ENCODE measurements at regions not wholly inside any gene's neighbourhood (a gene's known extent, or its start where the extent isn't known, plus 50 kb on each side); places are given as distances from the start of the nearest gene placed in this dataset.

DNA sequence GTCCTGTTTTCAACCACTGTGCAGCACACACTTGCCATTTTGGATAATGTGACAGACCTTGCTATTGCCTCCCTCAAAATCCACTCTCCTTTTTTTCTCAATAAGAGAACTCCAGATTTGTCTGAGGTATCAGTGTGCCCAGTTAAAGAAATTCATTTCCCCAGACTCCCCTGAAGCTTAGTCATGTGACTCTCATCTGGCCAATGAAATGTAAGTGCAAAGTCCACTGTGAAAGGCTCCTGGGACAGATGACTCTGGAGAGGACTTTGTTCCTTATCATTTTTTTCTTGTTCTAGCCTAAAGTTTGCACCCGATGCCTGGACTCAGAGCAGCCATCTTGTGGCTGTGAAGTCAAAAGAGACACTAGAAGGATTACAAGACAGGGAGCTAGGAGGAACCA is 268.6 kb upstream of the LRTM1 start:
- no peaks in the 10 kb centered on the region for H3K36me3 ChIP-seq
- DNase-seq = no peak
- TF ChIP-seq, protein P1, sequence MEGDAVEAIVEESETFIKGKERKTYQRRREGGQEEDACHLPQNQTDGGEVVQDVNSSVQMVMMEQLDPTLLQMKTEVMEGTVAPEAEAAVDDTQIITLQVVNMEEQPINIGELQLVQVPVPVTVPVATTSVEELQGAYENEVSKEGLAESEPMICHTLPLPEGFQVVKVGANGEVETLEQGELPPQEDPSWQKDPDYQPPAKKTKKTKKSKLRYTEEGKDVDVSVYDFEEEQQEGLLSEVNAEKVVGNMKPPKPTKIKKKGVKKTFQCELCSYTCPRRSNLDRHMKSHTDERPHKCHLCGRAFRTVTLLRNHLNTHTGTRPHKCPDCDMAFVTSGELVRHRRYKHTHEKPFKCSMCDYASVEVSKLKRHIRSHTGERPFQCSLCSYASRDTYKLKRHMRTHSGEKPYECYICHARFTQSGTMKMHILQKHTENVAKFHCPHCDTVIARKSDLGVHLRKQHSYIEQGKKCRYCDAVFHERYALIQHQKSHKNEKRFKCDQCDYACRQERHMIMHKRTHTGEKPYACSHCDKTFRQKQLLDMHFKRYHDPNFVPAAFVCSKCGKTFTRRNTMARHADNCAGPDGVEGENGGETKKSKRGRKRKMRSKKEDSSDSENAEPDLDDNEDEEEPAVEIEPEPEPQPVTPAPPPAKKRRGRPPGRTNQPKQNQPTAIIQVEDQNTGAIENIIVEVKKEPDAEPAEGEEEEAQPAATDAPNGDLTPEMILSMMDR (IDR thresholded peaks at IDR 0.05) = no peak
- no peak overlapping the region for H3K9ac ChIP-seq (ENCODE audit: low read depth in 2 of 2, low read length in 2 of 2)
- H3K4me3 ChIP-seq = no peak overlapping the region
- intact Hi-C loops (cut with DNase I) = no loop called here
- H3K4me1 ChIP-seq = no peaks in the 10 kb centered on the region
- no peaks in the 10 kb centered on the region for H3K27me3 ChIP-seq
- no peaks in the 10 kb centered on the region for H3K9me3 ChIP-seq
- no peak overlapping the region for H3K27ac ChIP-seq

DNA sequence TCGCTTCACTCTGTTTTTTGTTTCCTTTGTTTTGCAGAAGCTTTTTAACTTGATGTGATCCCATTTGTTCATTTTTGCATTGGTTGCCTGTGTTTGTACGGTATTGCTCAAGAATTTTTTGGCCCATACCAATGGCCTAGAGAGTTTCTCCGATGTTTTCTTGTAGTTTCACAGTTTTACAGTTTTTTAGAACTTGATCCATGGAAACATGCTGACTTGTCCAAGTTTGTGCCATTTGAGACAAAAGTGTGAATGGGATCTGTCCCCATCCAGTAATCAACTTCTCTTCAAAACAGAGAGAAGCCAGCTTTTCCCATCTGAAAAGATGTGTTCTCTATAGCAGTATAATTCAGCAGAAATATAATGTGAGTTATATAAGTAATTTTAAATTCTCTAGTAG is 266.5 kb upstream of the LRTM1 start:
- Histone ChIP-seq H3K27me3 (no peaks in the 10 kb centered on the region), H3K9me3 (no peaks in the 10 kb centered on the region), H3K4me1 (no peaks in the 10 kb centered on the region), H3K9ac (ENCODE audit: low read depth in 2 of 2, low read length in 2 of 2) (no peak overlapping the region), H3K36me3 (no peaks in the 10 kb centered on the region), H3K4me3 (no peak overlapping the region), H3K27ac (no peak overlapping the region)
- intact Hi-C loops (cut with DNase I) = no loop called here
- DNase-seq = no peak
- TF ChIP-seq, protein P1 (IDR thresholded peaks at IDR 0.05) = no peak

DNA sequence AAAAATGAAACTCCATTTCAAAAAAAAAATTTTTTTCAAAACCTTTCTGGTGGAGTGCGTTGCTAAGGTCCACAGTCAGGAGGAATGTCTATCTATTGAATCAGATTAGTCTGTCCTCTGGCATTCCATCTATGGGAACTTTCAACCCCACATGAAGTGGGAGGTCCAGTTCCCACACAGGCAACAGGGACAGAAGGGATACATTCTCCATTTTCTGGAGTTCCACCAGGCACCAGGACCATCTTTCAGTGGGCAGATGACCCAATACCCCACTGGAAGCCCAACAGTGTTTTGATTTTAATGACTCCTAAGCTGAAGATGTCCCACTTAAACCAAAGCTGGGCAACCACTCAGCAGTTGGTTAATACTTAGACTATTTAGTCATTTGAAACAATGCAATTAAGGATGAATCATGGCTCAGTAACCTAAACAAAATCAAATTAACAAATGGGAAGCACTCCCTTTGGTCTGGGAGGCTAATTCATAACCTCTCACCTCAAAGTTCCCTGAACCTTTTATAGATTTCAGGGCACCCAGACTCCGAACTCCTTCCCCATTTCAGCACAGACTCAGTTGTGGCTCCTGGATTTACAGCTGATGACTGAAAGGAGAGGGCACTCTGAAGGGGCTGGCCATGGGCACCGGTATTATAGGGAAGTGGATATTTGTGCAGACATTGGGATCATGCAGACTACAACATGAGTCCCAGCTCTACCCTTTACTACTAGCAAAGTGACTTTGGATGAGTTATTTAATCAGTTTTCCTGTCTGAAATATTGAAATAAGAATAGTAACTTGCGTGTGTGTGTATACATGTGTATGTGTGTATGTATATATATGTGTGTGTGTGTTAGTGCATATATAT is 264.3 kb upstream of the LRTM1 start:
- H3K36me3 ChIP-seq = no peaks in the 10 kb centered on the region
- H3K27ac ChIP-seq = no peak overlapping the region
- no peaks in the 10 kb centered on the region for H3K9me3 ChIP-seq
- intact Hi-C loops (cut with DNase I) = no loop called here
- TF ChIP-seq, protein P1 (IDR thresholded peaks at IDR 0.05) = no peak
- H3K27me3 ChIP-seq = no peaks in the 10 kb centered on the region
- H3K4me3 ChIP-seq = no peak overlapping the region
- no peak overlapping the region for H3K9ac ChIP-seq (ENCODE audit: low read depth in 2 of 2, low read length in 2 of 2)
- H3K4me1 ChIP-seq = no peaks in the 10 kb centered on the region
- no peak for DNase-seq

DNA sequence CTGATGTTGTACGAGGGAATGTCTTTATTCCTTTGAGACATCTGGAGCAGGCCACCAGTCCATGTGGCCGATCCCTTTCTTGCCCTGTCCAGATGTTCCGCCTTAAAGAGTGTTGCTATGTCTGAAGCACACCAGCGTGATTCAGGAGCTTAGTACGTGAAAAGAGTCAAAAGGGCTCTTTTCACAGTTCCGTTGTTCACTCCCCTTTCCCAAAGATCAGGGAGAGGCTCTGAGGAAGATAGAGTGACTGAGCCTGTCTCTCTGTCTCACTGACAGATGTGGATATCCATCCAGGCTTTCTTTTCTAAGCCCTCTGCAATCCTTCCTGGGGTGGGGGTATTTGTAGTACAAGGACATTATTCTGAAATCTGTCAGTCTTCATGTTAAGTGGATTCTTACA is 262.5 kb upstream of the LRTM1 start:
- no peaks in the 10 kb centered on the region for H3K27me3 ChIP-seq
- H3K36me3 ChIP-seq = no peaks in the 10 kb centered on the region
- no peaks in the 10 kb centered on the region for H3K4me1 ChIP-seq
- TF ChIP-seq, protein P1 (IDR thresholded peaks at IDR 0.05) = no peak
- no peak for DNase-seq
- no peak overlapping the region for H3K27ac ChIP-seq
- intact Hi-C loops (cut with DNase I) = no loop called here
- no peak overlapping the region for H3K9ac ChIP-seq (ENCODE audit: low read depth in 2 of 2, low read length in 2 of 2)
- H3K9me3 ChIP-seq = no peaks in the 10 kb centered on the region
- H3K4me3 ChIP-seq = no peak overlapping the region

DNA sequence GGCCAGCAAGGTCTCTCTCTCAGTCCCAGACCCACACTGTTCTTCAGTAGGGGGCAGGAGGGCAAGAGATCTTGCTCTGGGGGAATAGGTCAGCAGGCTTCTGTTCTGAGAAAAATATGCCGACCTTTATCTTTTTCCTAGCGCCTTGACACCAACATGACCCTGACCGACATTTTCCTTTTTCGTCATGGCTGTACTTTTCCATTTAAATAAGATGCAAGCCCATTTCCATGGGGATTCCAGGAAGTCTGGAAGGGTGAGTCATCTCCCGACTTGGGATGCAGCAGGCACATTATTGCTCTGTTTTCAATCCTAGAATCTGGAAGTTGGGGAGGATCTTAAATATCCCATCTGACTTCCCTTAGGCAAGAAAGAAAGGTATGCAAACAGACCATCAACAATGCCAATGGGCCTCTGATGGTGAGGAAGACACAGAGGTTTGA is 261.5 kb upstream of the LRTM1 start:
- DNase-seq = no peak
- Histone ChIP-seq H3K27ac (no peak overlapping the region), H3K4me3 (no peak overlapping the region), H3K4me1 (no peaks in the 10 kb centered on the region), H3K27me3 (no peaks in the 10 kb centered on the region), H3K9me3 (no peaks in the 10 kb centered on the region), H3K9ac (ENCODE audit: low read depth in 2 of 2, low read length in 2 of 2) (no peak overlapping the region), H3K36me3 (no peaks in the 10 kb centered on the region)
- intact Hi-C loops (cut with DNase I) = loop anchor here (10.0 kb wide), 1 partner anchor 335 kb away; no protein-coding TSS in a partner anchor
- TF ChIP-seq, protein P1 (IDR thresholded peaks at IDR 0.05) = no peak

Data from colonic mucosa (tissue), 4 donors.